H1 (cell line): ENCODE measurements at regions not wholly inside any gene's neighbourhood (a gene's known extent, or its start where the extent isn't known, plus 50 kb on each side); places are given as distances from the start of the nearest gene placed in this dataset.

Source experiments
- CTCF ChIA-PET: fragments of 300-600 bp; sonication (Branson Sonifier 250); formaldehyde crosslinking; loops from one replicate; lab custom pipeline; 2021; ENCODE audit not compliant: partially characterized antibody; lab: Charles Lee
- POLR2A ChIA-PET: fragments of 300-600 bp; sonication (Branson Sonifier 250); formaldehyde crosslinking; loops from one replicate; lab custom pipeline; 2021; ENCODE audit warnings: inconsistent platforms; ENCODE audit not compliant: partially characterized antibody; lab: Charles Lee
- DNase-seq, 2 experiments: peaks; one replicate each; pipeline versions ENCODE4 v3.0.0 to v3.0.0-alpha.2; 2010 to 2022; ENCODE audit warnings: low spot score in 2 of 2, low read depth in 1 of 2, mixed read lengths in 1 of 2
- FAIRE-seq: peaks from 2 replicates; lab custom pipeline; 2011; peaks lifted over from hg19 to GRCh38; lab: Jason Lieb, UNC
- H2AFZ ChIP-seq: 2 replicates; pipeline ENCODE4 v1.8.1; 2012; ENCODE audit warnings: low read length, inconsistent platforms
- H2AK5ac ChIP-seq: 2 replicates; pipeline ENCODE4 v1.6.1; 2013; ENCODE audit warnings: low read depth, low read length
- H2BK120ac ChIP-seq: replicated peaks from 2 replicates; pipeline ENCODE3; 2013; ENCODE audit warnings: low read depth, low read length, inconsistent platforms
- H2BK12ac ChIP-seq: 2 replicates; pipeline ENCODE4 v1.6.1; 2013; ENCODE audit warnings: low read depth, low read length
- H2BK15ac ChIP-seq: 2 replicates; pipeline ENCODE4 v1.6.1; 2013; ENCODE audit warnings: low read length
- H2BK20ac ChIP-seq: 2 replicates; pipeline ENCODE4 v1.6.1; 2013; ENCODE audit warnings: low read length
- H2BK5ac ChIP-seq: 2 replicates; pipeline ENCODE4 v1.6.1; 2013; ENCODE audit warnings: low read depth, low read length
- H3K14ac ChIP-seq: 2 replicates; pipeline ENCODE4 v1.6.1; 2013; ENCODE audit warnings: inconsistent platforms; ENCODE audit not compliant: insufficient read length
- H3K18ac ChIP-seq: 2 replicates; pipeline ENCODE4 v1.6.1; 2013; ENCODE audit warnings: low read length; ENCODE audit errors: extremely low read depth
- H3K23ac ChIP-seq: 2 replicates; pipeline ENCODE4 v1.6.1; 2013; ENCODE audit warnings: inconsistent platforms; ENCODE audit not compliant: insufficient read length
- H3K23me2 ChIP-seq: 2 replicates; pipeline ENCODE4 v1.6.1; 2013; ENCODE audit warnings: low read depth, low read length
- H3K27ac ChIP-seq: 2 replicates; pipeline ENCODE4 v1.6.1; 2011; ENCODE audit warnings: low read depth, low read length, inconsistent platforms
- H3K27me3 ChIP-seq, 4 experiments: replicated peaks in 1 of 4; 1 replicate in 1 of 4; 2 replicates in 3 of 4; pipeline versions ENCODE4 v1.6.1 to v1.8.1; 2011 to 2013; ENCODE audit warnings: low read length in 3 of 4, mild to moderate bottlenecking in 3 of 4, inconsistent platforms in 2 of 4, mixed read lengths in 2 of 4, moderate library complexity in 1 of 4; ENCODE audit not compliant: control insufficient read depth in 3 of 4, insufficient read depth in 3 of 4; ENCODE audit errors: extremely low read depth in 1 of 4
- H3K36me3 ChIP-seq, 4 experiments: 2 replicates each; pipeline versions ENCODE4 v1.6.1 to v1.8.1; 2011 to 2013; ENCODE audit warnings: mild to moderate bottlenecking in 4 of 4, low read length in 3 of 4, moderate library complexity in 2 of 4, control low read depth in 1 of 4, inconsistent platforms in 1 of 4; ENCODE audit not compliant: insufficient read depth in 4 of 4, control insufficient read depth in 2 of 4
- H3K4ac ChIP-seq: replicated peaks from 2 replicates; pipeline ENCODE3; 2013; ENCODE audit warnings: low read length, low read depth, mixed read lengths, inconsistent platforms; ENCODE audit not compliant: insufficient read length
- H3K4me1 ChIP-seq, 4 experiments: replicated peaks in 1 of 4; 1 replicate in 1 of 4; 2 replicates in 3 of 4; pipeline versions ENCODE4 v1.6.1 to v1.8.1; 2011 to 2013; ENCODE audit warnings: low read length in 3 of 4, inconsistent platforms in 2 of 4, mixed read lengths in 1 of 4; ENCODE audit not compliant: insufficient read depth in 4 of 4, control insufficient read depth in 3 of 4
- H3K4me2 ChIP-seq, 2 experiments: 2 replicates each; pipeline versions ENCODE4 v1.6.1 to v1.8.1; 2011 to 2013; ENCODE audit warnings: low read depth in 2 of 2, low read length in 2 of 2, control low read depth in 1 of 2, inconsistent platforms in 1 of 2, mild to moderate bottlenecking in 1 of 2; ENCODE audit not compliant: insufficient read depth in 1 of 2
- H3K4me3 ChIP-seq, 4 experiments: fragments of 200-600, 300-600 bp in 1 of 4; sonication (generic), shearing (Covaris generic), sonication (Bioruptor Twin) in 1 of 4; 2 replicates each; pipeline versions ENCODE4 v1.5.1 to v1.8.1; 2011 to 2016; ENCODE audit warnings: low read length in 4 of 4, low read depth in 3 of 4, control low read depth in 2 of 4, inconsistent platforms in 2 of 4, mild to moderate bottlenecking in 2 of 4, mixed read lengths in 1 of 4, moderate library complexity in 1 of 4; ENCODE audit not compliant: insufficient read depth in 2 of 4; ENCODE audit errors: extremely low read depth in 1 of 4
- H3K56ac ChIP-seq: replicated peaks from 2 replicates; pipeline ENCODE3; 2013; ENCODE audit warnings: low read depth, mild to moderate bottlenecking, mixed read lengths, low read length, inconsistent platforms; ENCODE audit not compliant: insufficient read length
- H3K79me1 ChIP-seq: 2 replicates; pipeline ENCODE4 v1.6.1; 2013; ENCODE audit warnings: low read depth, low read length, control low read depth
- H3K79me2 ChIP-seq, 2 experiments: 2 replicates each; pipeline versions ENCODE4 v1.6.1 to v1.8.1; 2012 to 2013; ENCODE audit warnings: low read length in 2 of 2, mild to moderate bottlenecking in 2 of 2, inconsistent platforms in 1 of 2; ENCODE audit not compliant: insufficient read depth in 2 of 2, control insufficient read depth in 1 of 2
- H3K9ac ChIP-seq, 4 experiments: replicated peaks in 1 of 4; 1 replicate in 1 of 4; 2 replicates in 3 of 4; pipeline versions ENCODE4 v1.6.1 to v1.8.1; 2011 to 2013; ENCODE audit warnings: low read depth in 3 of 4, low read length in 3 of 4, control low read depth in 2 of 4, mild to moderate bottlenecking in 2 of 4, moderate library complexity in 2 of 4, inconsistent platforms in 1 of 4; ENCODE audit errors: extremely low read depth in 1 of 4
- H3K9me3 ChIP-seq, 2 experiments: 2 replicates each; pipeline versions ENCODE4 v1.6.1 to v1.8.1; 2012 to 2013; ENCODE audit warnings: mild to moderate bottlenecking in 2 of 2, moderate library complexity in 2 of 2, control low read depth in 1 of 2, inconsistent platforms in 1 of 2, low read depth in 1 of 2, low read length in 1 of 2, mixed read lengths in 1 of 2; ENCODE audit not compliant: insufficient read depth in 2 of 2
- H4K20me1 ChIP-seq, 2 experiments: replicated peaks in 1 of 2; 2 replicates each; pipeline versions ENCODE3 to v1.8.1; 2011 to 2013; ENCODE audit warnings: inconsistent platforms in 2 of 2, low read length in 2 of 2, mild to moderate bottlenecking in 1 of 2; ENCODE audit not compliant: insufficient read depth in 2 of 2, control insufficient read depth in 1 of 2
- H4K5ac ChIP-seq: 2 replicates; pipeline ENCODE4 v1.6.1; 2013; ENCODE audit warnings: low read length, low read depth, mixed read lengths, inconsistent platforms; ENCODE audit not compliant: insufficient read length
- H4K8ac ChIP-seq: 2 replicates; pipeline ENCODE4 v1.8.0; 2013; ENCODE audit warnings: mild to moderate bottlenecking, moderate library complexity, low read length, inconsistent platforms; ENCODE audit not compliant: insufficient read depth; ENCODE audit errors: extremely low read depth
- H4K91ac ChIP-seq: replicated peaks from 2 replicates; pipeline ENCODE3; 2013; ENCODE audit warnings: low read length, mixed read lengths, inconsistent platforms; ENCODE audit not compliant: insufficient read length
- BCL11A ChIP-seq, 2 experiments: IDR thresholded peaks; one replicate each; pipeline ENCODE4 v1.6.1; 2011; ENCODE audit warnings: low read depth in 2 of 2, low read length in 2 of 2, mild to moderate bottlenecking in 2 of 2
- CREB1 ChIP-seq: IDR thresholded peaks from 2 replicates; pipeline ENCODE4 v1.6.1; 2012; ENCODE audit warnings: inconsistent platforms
- CTCF ChIP-seq, 3 experiments: IDR thresholded peaks; 1 replicate in 2 of 3; 2 replicates in 1 of 3; pipeline versions ENCODE4 v1.5.1 to v1.6.1; 2011; ENCODE audit warnings: low read length in 3 of 3, mild to moderate bottlenecking in 3 of 3, inconsistent platforms in 2 of 3, low read depth in 1 of 3, moderate library complexity in 1 of 3; ENCODE audit not compliant: insufficient read depth in 1 of 3; ENCODE audit errors: control extremely low read depth in 1 of 3
- EGR1 ChIP-seq: IDR thresholded peaks from 2 replicates; pipeline ENCODE4 v1.6.1; 2011; ENCODE audit warnings: low read depth, low read length, borderline replicate concordance
- EZH2 ChIP-seq: fragments of 200-600 bp; sonication (generic); IDR thresholded peaks from 2 replicates; pipeline ENCODE4 v1.7.1; 2012; ENCODE audit warnings: low read depth, mild to moderate bottlenecking, moderate library complexity, low read length, inconsistent platforms; ENCODE audit not compliant: severe bottlenecking
- HDAC2 ChIP-seq, 2 experiments: fragments of 300-600 bp in 1 of 2; sonication (generic) in 1 of 2; IDR thresholded peaks; 2 replicates each; pipeline ENCODE4 v1.6.1; 2011 to 2012; ENCODE audit warnings: low read depth in 2 of 2, low read length in 2 of 2, mild to moderate bottlenecking in 2 of 2, moderate library complexity in 2 of 2, borderline replicate concordance in 1 of 2, inconsistent platforms in 1 of 2
- KDM1A ChIP-seq: fragments of 200-600, 300-600 bp; sonication (generic); IDR thresholded peaks from 2 replicates; pipeline ENCODE4 v1.7.1; 2016; ENCODE audit warnings: mild to moderate bottlenecking, low read length, borderline replicate concordance
- RXRA ChIP-seq: IDR thresholded peaks from 2 replicates; pipeline ENCODE4 v1.6.1; 2011; ENCODE audit warnings: low read depth, mild to moderate bottlenecking, low read length, moderate library complexity; ENCODE audit not compliant: insufficient read depth
- SAP30 ChIP-seq: fragments of 300-600 bp; sonication (generic); IDR thresholded peaks from 2 replicates; pipeline ENCODE4 v1.7.1; 2012; ENCODE audit warnings: low read length, moderate library complexity, mild to moderate bottlenecking, inconsistent platforms; ENCODE audit not compliant: insufficient read depth, insufficient replicate concordance
- SP2 ChIP-seq: IDR thresholded peaks from 2 replicates; pipeline ENCODE4 v1.6.1; 2012; ENCODE audit warnings: mild to moderate bottlenecking, low read length, inconsistent platforms
- SP4 ChIP-seq: IDR thresholded peaks from 2 replicates; pipeline ENCODE4 v1.6.1; 2012; ENCODE audit warnings: low read length, inconsistent platforms
- TEAD4 ChIP-seq: IDR thresholded peaks from 2 replicates; pipeline ENCODE4 v1.6.1; 2012; ENCODE audit warnings: low read depth, low read length, inconsistent platforms, mixed read lengths
- YY1 ChIP-seq: IDR thresholded peaks from 2 replicates; pipeline ENCODE4 v1.6.1; 2011; ENCODE audit warnings: low read depth, mild to moderate bottlenecking, low read length

- Histone ChIP-seq H3K9me3 (no peaks in the 10 kb centered on the region), H3K56ac (no peak overlapping the region), H2AK5ac (no peak overlapping the region), H2BK15ac (no peak overlapping the region), H3K23ac (no peak overlapping the region), H2BK5ac (no peak overlapping the region), H3K79me1 (no peaks in the 10 kb centered on the region), H3K4me1 (no peaks in the 10 kb centered on the region), H3K36me3 (no peaks in the 10 kb centered on the region), H3K27ac (no peak overlapping the region), H2BK120ac (no peak overlapping the region), H4K91ac (no peak overlapping the region), H2BK20ac (no peak overlapping the region), H3K14ac (no peak overlapping the region), H3K23me2 (no peaks in the 10 kb centered on the region), H3K18ac (no peak overlapping the region), H4K8ac (no peak overlapping the region), H3K4me3 (no peak overlapping the region), H3K4me2 (no peak overlapping the region), H3K27me3 (no peaks in the 10 kb centered on the region), H3K79me2 (no peaks in the 10 kb centered on the region; a peak in 1 of 4 replicates), H2BK12ac (no peak overlapping the region), H4K5ac (no peak overlapping the region), H3K9ac (no peak overlapping the region), H4K20me1 (no peaks in the 10 kb centered on the region), H2AFZ (no peak overlapping the region), H3K4ac (no peak overlapping the region)
- ChIA-PET POLR2A (no interaction called here), CTCF (interaction anchor here (0.6 to 3.0 kb wide), 16 partner anchors 9 to 615 kb away, joined by 3 to 22 read pairs (median 4); no protein-coding TSS in a partner anchor)
- FAIRE-seq (peak; percentile 7), DNase-seq (no peak)
- peak in 1 of 2 experiments; percentile 43; a peak in 1 of 4 replicates for TF ChIP-seq HDAC2 (IDR thresholded peaks at IDR 0.05; ENCODE audit: borderline replicate concordance in 1 of 2, low read depth in 2 of 2, low read length in 2 of 2)
- TF ChIP-seq SP4: no peak
- TF ChIP-seq RXRA: no peak
- peak; percentile 84; the same call in 1 of the 2 replicates for TF ChIP-seq YY1
- no peak for TF ChIP-seq TEAD4
- TF ChIP-seq EGR1: no peak
- TF ChIP-seq BCL11A (IDR thresholded peaks at IDR 0.05; ENCODE audit: low read depth in 2 of 2, low read length in 2 of 2): no peak
- TF ChIP-seq CREB1: no peak
- no peak for TF ChIP-seq SP2
- TF ChIP-seq CTCF (IDR thresholded peaks at IDR 0.05; ENCODE audit: control extremely low read depth in 1 of 3, insufficient read depth in 1 of 3, low read depth in 1 of 3, low read length in 3 of 3): peak in 2 of 3 experiments; percentile 45 to 65; a peak in 3 of 4 replicates
- peak; percentile 55; the same call in 1 of the 2 replicates for TF ChIP-seq KDM1A
- TF ChIP-seq EZH2: no peak
- TF ChIP-seq SAP30: no peak
Measured at GRCh38 chr2:126359494-126359893, 296.5 kb upstream of the GYPC start.
